B cell (primary cell): ENCODE measurements at regions not wholly inside any gene's neighbourhood (a gene's known extent, or its start where the extent isn't known, plus 50 kb on each side); places are given as distances from the start of the nearest gene placed in this dataset.

Experiments used
- ATAC-seq: fragments of 200-7000 bp; cut with Tn5 transposase; one replicate; pipeline ENCODE4 v1.10.0; 2021; ENCODE audit warnings: low read depth, mild to moderate bottlenecking, moderate number of reproducible peaks, moderate library complexity
- CTCF ChIA-PET: fragments of 350-600 bp; sonication (Branson Sonifier 250); formaldehyde crosslinking; loops from one replicate; lab custom pipeline; 2021; ENCODE audit warnings: antibody characterized with exemption, inconsistent platforms; lab: Charles Lee
- POLR2A ChIA-PET: fragments of 350-600 bp; sonication (Branson Sonifier 250); formaldehyde crosslinking; loops from one replicate; lab custom pipeline; 2021; ENCODE audit warnings: antibody characterized with exemption; lab: Charles Lee
- DNase-seq: peaks from one replicate; pipeline ENCODE4 v3.0.0; 2013
- H2AFZ ChIP-seq: 2 replicates; pipeline ENCODE4 v1.6.1; 2012; ENCODE audit warnings: mild to moderate bottlenecking, low read depth, low read length; ENCODE audit not compliant: insufficient read depth, poor library complexity, severe bottlenecking
- H3K27ac ChIP-seq, 2 donors: 1 replicate in 1 of 2; 2 replicates in 1 of 2; pipeline ENCODE4 v1.5.1; 2012 to 2013; ENCODE audit warnings: low read length in 2 of 2, mild to moderate bottlenecking in 2 of 2, moderate library complexity in 1 of 2
- H3K27me3 ChIP-seq, 4 experiments: fragments of 200-600 bp in 1 of 4; sonication (generic) in 1 of 4; replicated peaks in 1 of 4; 1 replicate in 2 of 4; 2 replicates in 2 of 4; pipeline versions ENCODE4 v1.6.1 to v1.7.0; 2013 to 2016; ENCODE audit warnings: low read length in 3 of 4, mild to moderate bottlenecking in 2 of 4, mixed read lengths in 1 of 4, moderate library complexity in 1 of 4; ENCODE audit not compliant: insufficient read depth in 4 of 4, control insufficient read depth in 3 of 4; ENCODE audit errors: control extremely low read depth in 1 of 4
- H3K36me3 ChIP-seq, 2 experiments: replicated peaks in 1 of 2; 1 replicate in 1 of 2; 2 replicates in 1 of 2; pipeline versions ENCODE4 v1.6.1 to v1.7.1; 2013; ENCODE audit warnings: low read length in 1 of 2; ENCODE audit not compliant: insufficient read depth in 2 of 2, control insufficient read depth in 1 of 2; ENCODE audit errors: control extremely low read depth in 1 of 2, extremely low read depth in 1 of 2
- H3K4me1 ChIP-seq, 2 donors: fragments of 200-600 bp in 1 of 2; sonication (generic) in 1 of 2; 1 replicate in 1 of 2; 2 replicates in 1 of 2; pipeline versions ENCODE4 v1.5.1 to v1.6.1; 2013 to 2017; ENCODE audit warnings: low read length in 2 of 2; ENCODE audit not compliant: control insufficient read depth in 2 of 2, insufficient read depth in 2 of 2
- H3K4me2 ChIP-seq: replicated peaks from 2 replicates; pipeline ENCODE3; 2012; ENCODE audit warnings: mild to moderate bottlenecking, low read depth, low read length; ENCODE audit not compliant: poor library complexity, severe bottlenecking
- H3K4me3 ChIP-seq, 5 experiments: fragments of 200-600 bp in 1 of 5; sonication (generic) in 1 of 5; 1 replicate in 3 of 5; 2 replicates in 2 of 5; pipeline versions ENCODE4 v1.5.1 to v1.7.0; 2011 to 2016; ENCODE audit warnings: low read length in 4 of 5, mild to moderate bottlenecking in 4 of 5, low read depth in 2 of 5, control low read depth in 1 of 5, moderate library complexity in 1 of 5; ENCODE audit not compliant: insufficient read depth in 1 of 5; ENCODE audit errors: control extremely low read depth in 1 of 5, extremely low read depth in 1 of 5
- H3K79me2 ChIP-seq: fragments of 200-600 bp; sonication (generic); one replicate; pipeline ENCODE4 v1.6.0; 2016; ENCODE audit warnings: low read length; ENCODE audit not compliant: control insufficient read depth, insufficient read depth
- H3K9ac ChIP-seq: fragments of 200-600 bp; sonication (generic); 2 replicates; pipeline ENCODE4 v1.6.1; 2017; ENCODE audit warnings: mild to moderate bottlenecking, low read length, moderate library complexity
- H3K9me3 ChIP-seq, 3 donors: one replicate each; pipeline versions ENCODE4 v1.6.1 to v1.7.1; 2013; ENCODE audit warnings: low read length in 2 of 3; ENCODE audit not compliant: control insufficient read depth in 2 of 3, insufficient read depth in 1 of 3; ENCODE audit errors: control extremely low read depth in 1 of 3
- H4K20me1 ChIP-seq: 2 replicates; pipeline ENCODE4 v1.6.0; 2012; ENCODE audit warnings: mild to moderate bottlenecking, low read length; ENCODE audit not compliant: insufficient read depth, control insufficient read depth, poor library complexity, severe bottlenecking
- H3K27ac Mint-ChIP-seq: one replicate; pipeline ENCODE4 v1.8.0; 2021; ENCODE audit warnings: mixed read lengths
- H3K27me3 Mint-ChIP-seq: one replicate; pipeline ENCODE4 v1.8.0; 2021; ENCODE audit warnings: mixed read lengths
- H3K4me1 Mint-ChIP-seq: one replicate; pipeline ENCODE4 v1.8.0; 2021; ENCODE audit warnings: mixed read lengths
- H3K4me3 Mint-ChIP-seq: one replicate; pipeline ENCODE4 v1.8.0; 2021; ENCODE audit warnings: mixed read lengths
- H3K9me3 Mint-ChIP-seq: one replicate; pipeline ENCODE4 v1.8.0; 2022; ENCODE audit warnings: mixed read lengths; ENCODE audit not compliant: insufficient read depth
- CTCF ChIP-seq: fragments of 200-600 bp; IDR thresholded peaks from one replicate; pipeline ENCODE4 v1.8.0; 2022; ENCODE audit warnings: antibody characterized with exemption, mild to moderate bottlenecking
- EZH2 ChIP-seq: IDR thresholded peaks from 2 replicates; pipeline ENCODE4 v1.6.1; 2012; ENCODE audit warnings: borderline replicate concordance, low read depth, mild to moderate bottlenecking, moderate library complexity, low read length; ENCODE audit not compliant: insufficient read depth, poor library complexity, severe bottlenecking
- WGBS: methylation state at CpG from one replicate; pipeline ENCODE4 v1.1.5; 2013; ENCODE audit warnings: missing lambda C conversion rate; ENCODE audit not compliant: insufficient coverage; 5-methylcytosine and 5-hydroxymethylcytosine counted together
- intact Hi-C: fragments of 100-400 bp; cut with micrococcal nuclease; formaldehyde crosslinking; loops from one replicate; pipeline ENCODE4 v1.10.0; 2022

- no peak overlapping the region for H3K27ac Mint-ChIP-seq
- 75% methylated on average over 1 of the region's 4 CpGs for WGBS
- H3K9ac ChIP-seq, result no peak overlapping the region
- CTCF ChIA-PET, result interaction anchor here (1.0 kb wide), 1 partner anchor 201 kb away, joined by 3 read pairs; no protein-coding TSS in a partner anchor
- peak; percentile 12 for DNase-seq
- H3K4me3 Mint-ChIP-seq, result no peak overlapping the region
- no peak overlapping the region for H3K4me3 ChIP-seq
- no peaks in the 10 kb centered on the region for H3K27me3 ChIP-seq
- H3K27ac ChIP-seq, result no peak overlapping the region
- intact Hi-C loops, result loop anchor here (10.0 kb wide), 1 partner anchor 270 kb away; no protein-coding TSS in a partner anchor
- peaks cover 0 to 3% (median 0%) of the 10 kb centered on the region in 3 donors for H3K9me3 ChIP-seq
- no peaks in the 10 kb centered on the region for H3K4me1 Mint-ChIP-seq
- no peak overlapping the region for H3K4me2 ChIP-seq
- H3K36me3 ChIP-seq, result no peaks in the 10 kb centered on the region
- POLR2A ChIA-PET, result no interaction called here
- no peaks in the 10 kb centered on the region for H4K20me1 ChIP-seq
- H3K4me1 ChIP-seq, result no peaks in the 10 kb centered on the region
- ATAC-seq, result no peak
- H3K27me3 Mint-ChIP-seq, result no peaks in the 10 kb centered on the region
- no peaks in the 10 kb centered on the region for H3K79me2 ChIP-seq
- H2AFZ ChIP-seq, result no peak overlapping the region
- TF ChIP-seq EZH2 (no peak), CTCF (no peak)
- H3K9me3 Mint-ChIP-seq, result no peaks in the 10 kb centered on the region
Observed at GRCh38 chr12:107404981-107405380, 280.6 kb upstream of the PWP1 start.

GRCh38 chr12:107405436-107405835 is 280.2 kb upstream of the PWP1 start:
- Histone ChIP-seq H4K20me1 (no peaks in the 10 kb centered on the region), H3K27ac (no peak overlapping the region), H2AFZ (no peak overlapping the region), H3K36me3 (no peaks in the 10 kb centered on the region), H3K9me3 (peaks cover 0 to 3% (median 0%) of the 10 kb centered on the region in 3 donors), H3K4me1 (no peaks in the 10 kb centered on the region), H3K79me2 (no peaks in the 10 kb centered on the region), H3K9ac (no peak overlapping the region), H3K4me3 (no peak overlapping the region), H3K27me3 (no peaks in the 10 kb centered on the region), H3K4me2 (no peak overlapping the region)
- H3K27me3 Mint-ChIP-seq, result no peaks in the 10 kb centered on the region
- ChIA-PET CTCF (interaction anchor here (0.5 to 1.0 kb wide), 2 partner anchors 201 to 273 kb away, joined by 3 to 6 read pairs; no protein-coding TSS in a partner anchor), POLR2A (no interaction called here)
- H3K9me3 Mint-ChIP-seq, result no peaks in the 10 kb centered on the region
- WGBS, result 100% methylated on average over 5 of the region's 7 CpGs
- intact Hi-C loops, result loop anchor here (10.0 kb wide), 1 partner anchor 271 kb away; no protein-coding TSS in a partner anchor
- no peaks in the 10 kb centered on the region for H3K4me1 Mint-ChIP-seq
- no peak overlapping the region for H3K27ac Mint-ChIP-seq
- H3K4me3 Mint-ChIP-seq, result no peak overlapping the region
- ATAC-seq (no peak), DNase-seq (no peak)
- TF ChIP-seq EZH2, result no peak
- TF ChIP-seq CTCF, result no peak
